ENCODE measurements at regions not wholly inside any gene's neighbourhood (a gene's known extent, or its start where the extent isn't known, plus 50 kb on each side); places are given as distances from the start of the nearest gene placed in this dataset.

DNA sequence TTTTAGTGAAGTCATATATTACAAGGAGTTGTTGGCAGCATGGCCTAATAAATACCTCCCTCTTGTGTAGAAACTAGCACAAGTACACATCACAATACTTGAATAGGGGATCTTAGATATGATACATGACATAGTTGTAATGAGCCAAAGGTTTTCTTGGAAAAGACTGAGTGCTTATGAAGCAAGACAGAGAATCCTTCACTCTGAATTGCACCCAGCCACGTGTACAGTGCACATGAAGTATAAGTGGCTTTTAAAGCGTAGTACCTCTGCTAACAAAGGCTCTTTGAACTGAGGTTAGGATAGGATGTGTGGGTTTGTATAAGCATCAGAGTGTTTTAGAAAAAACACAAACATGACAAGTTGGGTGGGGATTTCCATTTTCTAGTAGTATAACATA is 145.5 kb upstream of the STMND1 start:
- no CpG with 5 or more reads among the region's 2 CpGs for WGBS (ENCODE audit: insufficient coverage)
- peak in 3 of 35 experiments; percentile 2 to 44 (median 2) for DNase-seq
- Mint-ChIP-seq H3K27ac (no peak overlapping the region), H3K36me3 (no peaks in the 10 kb centered on the region), H3K4me3 (no peak overlapping the region), H3K4me1 (peaks cover 9 to 12% (median 12%) of the 10 kb centered on the region in 3 donors), H3K9me3 (no peaks in the 10 kb centered on the region), H3K27me3 (peaks cover 3 to 9% of the 10 kb centered on the region in 2 donors)
- POLR2A ChIA-PET = interaction anchor here in 1 of 2 donors (0.6 kb wide), 1 partner anchor 446 kb away, joined by 3 read pairs; no protein-coding TSS in a partner anchor
- H3K4me1 ChIP-seq (ENCODE audit: control insufficient read depth in 1 of 2, extremely low read depth in 1 of 2, insufficient read depth in 2 of 2, low read length in 2 of 2) = peaks cover 0 to 9% of the 10 kb centered on the region in 2 experiments
- no peaks in the 10 kb centered on the region for H3K9me3 ChIP-seq
- no peaks in the 10 kb centered on the region for H3K36me3 ChIP-seq (ENCODE audit: control insufficient read depth in 2 of 2, extremely low read depth in 1 of 2, insufficient read depth in 1 of 2, low read length in 1 of 2)
- H3K4me3 ChIP-seq (ENCODE audit: control insufficient read depth in 1 of 2, extremely low read depth in 1 of 2, low read length in 1 of 2) = no peak overlapping the region
- CTCF ChIA-PET = no interaction called here
- no peak overlapping the region for H3K27ac ChIP-seq (ENCODE audit: low read length)
- ATAC-seq (replicated peaks in 1 of 4) = peak in 3 of 4 experiments; percentile 40 to 97 (median 66)
- no peaks in the 10 kb centered on the region for H3K27me3 ChIP-seq (replicated peaks in 1 of 2; ENCODE audit: control insufficient read depth in 2 of 2, extremely low read depth in 1 of 2, insufficient read depth in 2 of 2, low read length in 1 of 2)

DNA sequence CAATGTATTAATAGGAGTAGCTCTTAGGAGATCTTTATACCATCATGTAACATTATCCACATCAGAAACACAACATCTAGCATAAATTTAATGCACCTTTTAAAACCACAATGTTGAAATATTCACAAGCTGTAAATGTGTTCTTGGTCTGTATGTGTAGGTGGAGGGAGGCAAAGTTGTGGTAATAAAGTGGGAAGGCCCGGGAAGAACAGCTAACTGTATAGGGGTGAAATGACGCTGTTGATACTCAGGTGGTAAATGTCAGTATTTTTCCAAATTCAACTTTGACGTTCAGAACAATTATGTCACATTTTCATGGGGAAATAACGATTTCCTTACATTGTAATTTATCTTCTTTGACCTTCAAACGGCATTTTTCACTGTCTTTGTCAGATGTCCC is 146.0 kb upstream of the STMND1 start:
- Histone ChIP-seq H3K4me1 (ENCODE audit: control insufficient read depth in 1 of 2, extremely low read depth in 1 of 2, insufficient read depth in 2 of 2, low read length in 2 of 2) (peaks cover 0 to 9% of the 10 kb centered on the region in 2 experiments), H3K27me3 (replicated peaks in 1 of 2; ENCODE audit: control insufficient read depth in 2 of 2, extremely low read depth in 1 of 2, insufficient read depth in 2 of 2, low read length in 1 of 2) (no peaks in the 10 kb centered on the region), H3K9me3 (no peaks in the 10 kb centered on the region), H3K27ac (ENCODE audit: low read length) (no peak overlapping the region), H3K36me3 (ENCODE audit: control insufficient read depth in 2 of 2, extremely low read depth in 1 of 2, insufficient read depth in 1 of 2, low read length in 1 of 2) (no peaks in the 10 kb centered on the region), H3K4me3 (ENCODE audit: control insufficient read depth in 1 of 2, extremely low read depth in 1 of 2, low read length in 1 of 2) (no peak overlapping the region)
- Mint-ChIP-seq H3K9me3 (no peaks in the 10 kb centered on the region), H3K27ac (no peak overlapping the region), H3K4me1 (peaks cover 9 to 12% (median 12%) of the 10 kb centered on the region in 3 donors), H3K27me3 (peaks cover 3 to 11% of the 10 kb centered on the region in 2 donors), H3K36me3 (no peaks in the 10 kb centered on the region), H3K4me3 (no peak overlapping the region)
- no peak for ATAC-seq (replicated peaks in 1 of 4)
- no peak for DNase-seq
- CTCF ChIA-PET = interaction anchor here in 1 of 2 donors (0.6 to 1.2 kb wide), 3 partner anchors 13 to 1325 kb away, joined by 3 read pairs; no protein-coding TSS in a partner anchor
- POLR2A ChIA-PET = no interaction called here
- WGBS (ENCODE audit: insufficient coverage) = no CpG with 5 or more reads among the region's 5 CpGs

GRCh38 chr6:16953905-16954304 is 147.9 kb upstream of the STMND1 start:
- POLR2A ChIA-PET = no interaction called here
- H3K4me3 Mint-ChIP-seq = no peak overlapping the region
- ATAC-seq (replicated peaks in 1 of 4) = no peak

GRCh38 chr6:16953446-16953845 is 148.4 kb upstream of the STMND1 start:
- Mint-ChIP-seq H3K9me3 (no peaks in the 10 kb centered on the region), H3K36me3 (no peaks in the 10 kb centered on the region), H3K4me1 (peaks cover 9 to 12% (median 12%) of the 10 kb centered on the region in 3 donors), H3K27me3 (peaks cover 5 to 12% of the 10 kb centered on the region in 2 donors), H3K4me3 (no peak overlapping the region), H3K27ac (no peak overlapping the region)
- POLR2A ChIA-PET = no interaction called here
- Histone ChIP-seq H3K4me1 (ENCODE audit: control insufficient read depth in 1 of 2, extremely low read depth in 1 of 2, insufficient read depth in 2 of 2, low read length in 2 of 2) (peaks cover 0 to 9% of the 10 kb centered on the region in 2 experiments), H3K9me3 (no peaks in the 10 kb centered on the region), H3K36me3 (ENCODE audit: control insufficient read depth in 2 of 2, extremely low read depth in 1 of 2, insufficient read depth in 1 of 2, low read length in 1 of 2) (no peaks in the 10 kb centered on the region), H3K27me3 (replicated peaks in 1 of 2; ENCODE audit: control insufficient read depth in 2 of 2, extremely low read depth in 1 of 2, insufficient read depth in 2 of 2, low read length in 1 of 2) (no peaks in the 10 kb centered on the region), H3K27ac (ENCODE audit: low read length) (no peak overlapping the region), H3K4me3 (ENCODE audit: control insufficient read depth in 1 of 2, extremely low read depth in 1 of 2, low read length in 1 of 2) (no peak overlapping the region)
- ATAC-seq (replicated peaks in 1 of 4) = no peak
- CTCF ChIA-PET = no interaction called here
- 80% methylated on average over 1 of the region's 1 CpG for WGBS (ENCODE audit: insufficient coverage)
- DNase-seq = no peak

More at GRCh38 chr6:16953905-16954304, 147.9 kb upstream of the STMND1 start:
- Mint-ChIP-seq H3K27ac (no peak overlapping the region), H3K27me3 (peaks cover 3 to 12% of the 10 kb centered on the region in 2 donors), H3K9me3 (no peaks in the 10 kb centered on the region), H3K36me3 (no peaks in the 10 kb centered on the region), H3K4me1 (peaks cover 9 to 12% (median 12%) of the 10 kb centered on the region in 3 donors)
- CTCF ChIA-PET = no interaction called here
- no peak for DNase-seq
- Histone ChIP-seq H3K4me3 (ENCODE audit: control insufficient read depth in 1 of 2, extremely low read depth in 1 of 2, low read length in 1 of 2) (no peak overlapping the region), H3K36me3 (ENCODE audit: control insufficient read depth in 2 of 2, extremely low read depth in 1 of 2, insufficient read depth in 1 of 2, low read length in 1 of 2) (no peaks in the 10 kb centered on the region), H3K27ac (ENCODE audit: low read length) (no peak overlapping the region), H3K9me3 (no peaks in the 10 kb centered on the region), H3K27me3 (replicated peaks in 1 of 2; ENCODE audit: control insufficient read depth in 2 of 2, extremely low read depth in 1 of 2, insufficient read depth in 2 of 2, low read length in 1 of 2) (no peaks in the 10 kb centered on the region), H3K4me1 (ENCODE audit: control insufficient read depth in 1 of 2, extremely low read depth in 1 of 2, insufficient read depth in 2 of 2, low read length in 2 of 2) (peaks cover 0 to 9% of the 10 kb centered on the region in 2 experiments)
- WGBS (ENCODE audit: insufficient coverage) = no CpG with 5 or more reads among the region's 2 CpGs

- H3K27me3 ChIP-seq (replicated peaks in 1 of 2; ENCODE audit: control insufficient read depth in 2 of 2, extremely low read depth in 1 of 2, insufficient read depth in 2 of 2, low read length in 1 of 2) = no peaks in the 10 kb centered on the region
- no CpG with 5 or more reads among the region's 1 CpG for WGBS (ENCODE audit: insufficient coverage)
- Mint-ChIP-seq H3K4me3 (no peak overlapping the region), H3K9me3 (no peaks in the 10 kb centered on the region), H3K4me1 (peaks cover 5 to 9% (median 5%) of the 10 kb centered on the region in 3 donors), H3K36me3 (no peaks in the 10 kb centered on the region), H3K27ac (no peak overlapping the region), H3K27me3 (peaks cover 19 to 24% of the 10 kb centered on the region in 2 donors)
- DNase-seq (no peak), ATAC-seq (replicated peaks in 1 of 4) (no peak)
- H3K4me1 ChIP-seq (ENCODE audit: control insufficient read depth in 1 of 2, extremely low read depth in 1 of 2, insufficient read depth in 2 of 2, low read length in 2 of 2) = peaks cover 0 to 3% of the 10 kb centered on the region in 2 experiments
- POLR2A ChIA-PET = interaction anchor here in 1 of 2 donors (0.5 to 0.7 kb wide), 2 partner anchors 201 to 697 kb away, joined by 3 read pairs; no protein-coding TSS in a partner anchor
- no peak overlapping the region for H3K4me3 ChIP-seq (ENCODE audit: control insufficient read depth in 1 of 2, extremely low read depth in 1 of 2, low read length in 1 of 2)
- no peaks in the 10 kb centered on the region for H3K36me3 ChIP-seq (ENCODE audit: control insufficient read depth in 2 of 2, extremely low read depth in 1 of 2, insufficient read depth in 1 of 2, low read length in 1 of 2)
- H3K9me3 ChIP-seq = no peaks in the 10 kb centered on the region
- CTCF ChIA-PET = no interaction called here
- no peak overlapping the region for H3K27ac ChIP-seq (ENCODE audit: low read length)
Observed at GRCh38 chr6:16950825-16951495, 150.9 kb upstream of the STMND1 start.

DNA sequence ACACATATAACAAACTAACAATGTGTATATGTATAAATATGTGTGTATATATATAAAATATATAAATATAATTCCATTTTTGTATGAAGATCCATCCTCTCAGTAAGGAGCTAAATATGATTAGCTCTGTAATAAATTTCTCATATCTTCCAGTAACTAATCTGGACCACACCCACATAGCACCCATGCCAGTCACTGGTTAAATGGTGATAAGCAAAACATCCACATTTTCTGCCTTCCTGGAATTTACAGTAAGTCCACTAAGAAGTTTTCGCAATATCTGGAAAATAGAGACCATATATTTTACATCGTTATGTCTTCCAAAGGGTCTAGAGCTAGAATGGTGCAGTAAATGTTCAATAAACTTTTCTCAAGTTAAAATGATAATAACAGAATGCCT is 151.5 kb upstream of the STMND1 start:
- ChIA-PET CTCF (interaction anchor here (0.7 to 0.8 kb wide), 2 partner anchors 14 to 186 kb away, joined by 3 read pairs; no protein-coding TSS in a partner anchor), POLR2A (interaction anchor here in 1 of 2 donors (0.6 kb wide), 1 partner anchor 615 kb away, joined by 5 read pairs; no protein-coding TSS in a partner anchor)
- Mint-ChIP-seq H3K9me3 (no peaks in the 10 kb centered on the region), H3K27me3 (peaks cover 22 to 25% of the 10 kb centered on the region in 2 donors), H3K36me3 (no peaks in the 10 kb centered on the region), H3K4me3 (no peak overlapping the region), H3K4me1 (peaks cover 2 to 6% (median 2%) of the 10 kb centered on the region in 3 donors), H3K27ac (no peak overlapping the region)
- DNase-seq = no peak
- H3K4me3 ChIP-seq (ENCODE audit: control insufficient read depth in 1 of 2, extremely low read depth in 1 of 2, low read length in 1 of 2) = no peak overlapping the region
- H3K9me3 ChIP-seq = no peaks in the 10 kb centered on the region
- no peaks in the 10 kb centered on the region for H3K36me3 ChIP-seq (ENCODE audit: control insufficient read depth in 2 of 2, extremely low read depth in 1 of 2, insufficient read depth in 1 of 2, low read length in 1 of 2)
- no peaks in the 10 kb centered on the region for H3K27me3 ChIP-seq (replicated peaks in 1 of 2; ENCODE audit: control insufficient read depth in 2 of 2, extremely low read depth in 1 of 2, insufficient read depth in 2 of 2, low read length in 1 of 2)
- H3K4me1 ChIP-seq (ENCODE audit: control insufficient read depth in 1 of 2, extremely low read depth in 1 of 2, insufficient read depth in 2 of 2, low read length in 2 of 2) = no peaks in the 10 kb centered on the region
- WGBS (ENCODE audit: insufficient coverage) = no CpG with 5 or more reads among the region's 2 CpGs
- ATAC-seq (replicated peaks in 1 of 4) = no peak
- H3K27ac ChIP-seq (ENCODE audit: low read length) = no peak overlapping the region
